ENCODE measurements at regions not wholly inside any gene's neighbourhood (a gene's known extent, or its start where the extent isn't known, plus 50 kb on each side); places are given as distances from the start of the nearest gene placed in this dataset.

DNA sequence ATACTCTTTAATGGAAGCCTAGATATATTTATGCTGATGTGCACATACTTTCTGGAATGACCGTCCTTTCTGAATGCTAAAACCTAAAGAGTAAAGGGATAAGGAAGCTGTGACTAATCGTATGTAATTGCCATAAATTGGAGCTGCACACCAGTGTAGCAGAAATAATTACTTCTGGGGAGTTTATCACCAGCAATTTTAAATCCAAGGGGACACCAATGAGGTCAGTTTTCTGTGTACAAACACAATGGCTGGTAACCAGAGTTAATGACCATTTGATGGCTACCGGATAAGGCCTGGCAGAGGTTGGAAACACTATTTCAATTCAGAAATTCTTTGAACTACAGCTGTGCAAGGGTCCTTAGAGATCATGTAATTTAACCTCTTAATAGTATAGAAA, 670.1 kb downstream of the REEP3 start:
- TF ChIP-seq, protein P1, sequence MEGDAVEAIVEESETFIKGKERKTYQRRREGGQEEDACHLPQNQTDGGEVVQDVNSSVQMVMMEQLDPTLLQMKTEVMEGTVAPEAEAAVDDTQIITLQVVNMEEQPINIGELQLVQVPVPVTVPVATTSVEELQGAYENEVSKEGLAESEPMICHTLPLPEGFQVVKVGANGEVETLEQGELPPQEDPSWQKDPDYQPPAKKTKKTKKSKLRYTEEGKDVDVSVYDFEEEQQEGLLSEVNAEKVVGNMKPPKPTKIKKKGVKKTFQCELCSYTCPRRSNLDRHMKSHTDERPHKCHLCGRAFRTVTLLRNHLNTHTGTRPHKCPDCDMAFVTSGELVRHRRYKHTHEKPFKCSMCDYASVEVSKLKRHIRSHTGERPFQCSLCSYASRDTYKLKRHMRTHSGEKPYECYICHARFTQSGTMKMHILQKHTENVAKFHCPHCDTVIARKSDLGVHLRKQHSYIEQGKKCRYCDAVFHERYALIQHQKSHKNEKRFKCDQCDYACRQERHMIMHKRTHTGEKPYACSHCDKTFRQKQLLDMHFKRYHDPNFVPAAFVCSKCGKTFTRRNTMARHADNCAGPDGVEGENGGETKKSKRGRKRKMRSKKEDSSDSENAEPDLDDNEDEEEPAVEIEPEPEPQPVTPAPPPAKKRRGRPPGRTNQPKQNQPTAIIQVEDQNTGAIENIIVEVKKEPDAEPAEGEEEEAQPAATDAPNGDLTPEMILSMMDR (IDR thresholded peaks at IDR 0.05; ENCODE audit: insufficient read depth, low read length, poor library complexity, severe bottlenecking), result no peak
- no peak for TF ChIP-seq EZH2phosphoT487 (conservative IDR thresholded peaks at IDR 0.05; ENCODE audit: low read length)
